ENCODE measurements at regions not wholly inside any gene's neighbourhood (a gene's known extent, or its start where the extent isn't known, plus 50 kb on each side); places are given as distances from the start of the nearest gene placed in this dataset.

DNA sequence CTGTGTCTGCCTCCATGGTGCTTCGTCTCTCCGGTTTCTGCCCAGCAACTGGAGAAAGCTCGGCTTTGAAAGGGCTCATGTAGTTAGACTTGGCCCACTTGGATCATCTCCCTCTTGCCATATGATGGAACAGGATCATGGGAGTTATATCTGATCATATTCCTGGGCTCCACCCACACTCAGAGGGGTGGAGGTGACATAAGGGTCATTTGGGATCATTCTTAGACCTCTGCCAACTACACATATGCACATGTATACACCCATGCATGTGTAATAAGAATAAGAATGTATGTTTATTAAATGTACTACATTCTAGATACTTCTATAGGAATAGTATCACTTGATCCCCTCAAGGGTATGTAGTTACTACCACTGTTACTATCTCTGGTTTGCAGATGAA is 74.1 kb upstream of the WNT4 start:
- Histone ChIP-seq H3K9me3 (ENCODE audit: control extremely low read depth in 1 of 3, control insufficient read depth in 2 of 3, insufficient read depth in 1 of 3, low read length in 2 of 3) (no peaks in the 10 kb centered on the region), H3K4me2 (replicated peaks; ENCODE audit: low read depth, low read length, poor library complexity, severe bottlenecking) (no peak overlapping the region), H3K79me2 (ENCODE audit: control insufficient read depth, insufficient read depth, low read length) (no peaks in the 10 kb centered on the region), H3K4me1 (ENCODE audit: control insufficient read depth in 2 of 2, insufficient read depth in 2 of 2, low read length in 2 of 2) (no peaks in the 10 kb centered on the region), H3K4me3 (ENCODE audit: control extremely low read depth in 1 of 5, extremely low read depth in 1 of 5, insufficient read depth in 1 of 5, low read depth in 2 of 5, low read length in 4 of 5) (no peak overlapping the region), H3K27ac (ENCODE audit: low read length in 2 of 2) (no peak overlapping the region), H3K36me3 (replicated peaks in 1 of 2; ENCODE audit: control extremely low read depth in 1 of 2, control insufficient read depth in 1 of 2, extremely low read depth in 1 of 2, insufficient read depth in 2 of 2, low read length in 1 of 2) (no peaks in the 10 kb centered on the region), H3K27me3 (replicated peaks in 1 of 4; ENCODE audit: control extremely low read depth in 1 of 4, control insufficient read depth in 3 of 4, insufficient read depth in 4 of 4, low read length in 3 of 4) (peaks cover 0 to 12% (median 9%) of the 10 kb centered on the region in 4 experiments), H2AFZ (ENCODE audit: insufficient read depth, low read depth, low read length, poor library complexity, severe bottlenecking) (no peak overlapping the region), H3K9ac (ENCODE audit: low read length) (no peak overlapping the region), H4K20me1 (ENCODE audit: control insufficient read depth, insufficient read depth, low read length, poor library complexity, severe bottlenecking) (no peaks in the 10 kb centered on the region)
- Mint-ChIP-seq H3K27ac (no peak overlapping the region), H3K27me3 (peaks cover 46% of the 10 kb centered on the region), H3K4me3 (no peak overlapping the region), H3K9me3 (ENCODE audit: insufficient read depth) (no peaks in the 10 kb centered on the region), H3K4me1 (no peaks in the 10 kb centered on the region)
- CTCF ChIA-PET: no interaction called here
- ATAC-seq (ENCODE audit: low read depth) (no peak), DNase-seq (no peak)
- POLR2A ChIA-PET: no interaction called here
- WGBS (ENCODE audit: insufficient coverage): 74% methylated on average over 3 of the region's 3 CpGs
- intact Hi-C loops (cut with micrococcal nuclease): no loop called here
- TF ChIP-seq EZH2 (IDR thresholded peaks at IDR 0.05; ENCODE audit: borderline replicate concordance, insufficient read depth, low read depth, low read length, poor library complexity, severe bottlenecking): no peak
- TF ChIP-seq CTCF (IDR thresholded peaks at IDR 0.05): no peak

GRCh38 chr1:22217811-22218460 is 75.0 kb upstream of the WNT4 start:
- Mint-ChIP-seq H3K4me3 (no peak overlapping the region), H3K9me3 (ENCODE audit: insufficient read depth) (no peaks in the 10 kb centered on the region), H3K27ac (no peak overlapping the region), H3K4me1 (no peaks in the 10 kb centered on the region), H3K27me3 (peaks cover 44% of the 10 kb centered on the region)
- H3K4me3 ChIP-seq (ENCODE audit: control extremely low read depth in 1 of 5, extremely low read depth in 1 of 5, insufficient read depth in 1 of 5, low read depth in 2 of 5, low read length in 4 of 5): no peak overlapping the region
- DNase-seq: no peak
- intact Hi-C loops (cut with micrococcal nuclease): no loop called here
- no peaks in the 10 kb centered on the region for H4K20me1 ChIP-seq (ENCODE audit: control insufficient read depth, insufficient read depth, low read length, poor library complexity, severe bottlenecking)
- peaks cover 0 to 3% (median 3%) of the 10 kb centered on the region in 4 experiments for H3K27me3 ChIP-seq (replicated peaks in 1 of 4; ENCODE audit: control extremely low read depth in 1 of 4, control insufficient read depth in 3 of 4, insufficient read depth in 4 of 4, low read length in 3 of 4)
- 89% methylated on average over 19 of the region's 19 CpGs for WGBS (ENCODE audit: insufficient coverage)
- no peaks in the 10 kb centered on the region for H3K9me3 ChIP-seq (ENCODE audit: control extremely low read depth in 1 of 3, control insufficient read depth in 2 of 3, insufficient read depth in 1 of 3, low read length in 2 of 3)
- H3K9ac ChIP-seq (ENCODE audit: low read length): no peak overlapping the region
- TF ChIP-seq EZH2 (IDR thresholded peaks at IDR 0.05; ENCODE audit: borderline replicate concordance, insufficient read depth, low read depth, low read length, poor library complexity, severe bottlenecking) (no peak), CTCF (IDR thresholded peaks at IDR 0.05) (no peak)
- no peaks in the 10 kb centered on the region for H3K79me2 ChIP-seq (ENCODE audit: control insufficient read depth, insufficient read depth, low read length)
- POLR2A ChIA-PET: no interaction called here
- no peaks in the 10 kb centered on the region for H3K36me3 ChIP-seq (replicated peaks in 1 of 2; ENCODE audit: control extremely low read depth in 1 of 2, control insufficient read depth in 1 of 2, extremely low read depth in 1 of 2, insufficient read depth in 2 of 2, low read length in 1 of 2)
- H3K4me2 ChIP-seq (replicated peaks; ENCODE audit: low read depth, low read length, poor library complexity, severe bottlenecking): no peak overlapping the region
- no peak for ATAC-seq (ENCODE audit: low read depth)
- no peak overlapping the region for H3K27ac ChIP-seq (ENCODE audit: low read length in 2 of 2)
- CTCF ChIA-PET: no interaction called here
- no peaks in the 10 kb centered on the region for H3K4me1 ChIP-seq (ENCODE audit: control insufficient read depth in 2 of 2, insufficient read depth in 2 of 2, low read length in 2 of 2)
- no peak overlapping the region for H2AFZ ChIP-seq (ENCODE audit: insufficient read depth, low read depth, low read length, poor library complexity, severe bottlenecking)
